ENCODE measurements at regions not wholly inside any gene's neighbourhood (a gene's known extent, or its start where the extent isn't known, plus 50 kb on each side); places are given as distances from the start of the nearest gene placed in this dataset.

GRCh38 chr4:110950731-110951130, 327.9 kb upstream of the PITX2 start:
- no peak overlapping the region for H3K4me3 ChIP-seq (ENCODE audit: low read depth in 1 of 2, low read length in 2 of 2)
- no peaks in the 10 kb centered on the region for H4K20me1 ChIP-seq (ENCODE audit: insufficient read depth, low read length)
- H3K79me2 ChIP-seq (ENCODE audit: insufficient read depth, low read length) = no peaks in the 10 kb centered on the region
- H3K27ac ChIP-seq (ENCODE audit: low read length) = no peak overlapping the region
- no peaks in the 10 kb centered on the region for H3K4me1 ChIP-seq (ENCODE audit: insufficient read depth, low read length)
- H2AFZ ChIP-seq (ENCODE audit: low read depth, low read length) = no peak overlapping the region
- no peak overlapping the region for H3K9ac ChIP-seq (ENCODE audit: low read depth, low read length)
- no peak overlapping the region for H3K4me2 ChIP-seq (ENCODE audit: insufficient read depth, low read length)
- DNase-seq (no peak), ATAC-seq (ENCODE audit: insufficient read depth, low read depth) (no peak)
- H3K27me3 ChIP-seq (ENCODE audit: insufficient read depth, low read length, poor library complexity) = no peaks in the 10 kb centered on the region
- TF ChIP-seq, protein P1, sequence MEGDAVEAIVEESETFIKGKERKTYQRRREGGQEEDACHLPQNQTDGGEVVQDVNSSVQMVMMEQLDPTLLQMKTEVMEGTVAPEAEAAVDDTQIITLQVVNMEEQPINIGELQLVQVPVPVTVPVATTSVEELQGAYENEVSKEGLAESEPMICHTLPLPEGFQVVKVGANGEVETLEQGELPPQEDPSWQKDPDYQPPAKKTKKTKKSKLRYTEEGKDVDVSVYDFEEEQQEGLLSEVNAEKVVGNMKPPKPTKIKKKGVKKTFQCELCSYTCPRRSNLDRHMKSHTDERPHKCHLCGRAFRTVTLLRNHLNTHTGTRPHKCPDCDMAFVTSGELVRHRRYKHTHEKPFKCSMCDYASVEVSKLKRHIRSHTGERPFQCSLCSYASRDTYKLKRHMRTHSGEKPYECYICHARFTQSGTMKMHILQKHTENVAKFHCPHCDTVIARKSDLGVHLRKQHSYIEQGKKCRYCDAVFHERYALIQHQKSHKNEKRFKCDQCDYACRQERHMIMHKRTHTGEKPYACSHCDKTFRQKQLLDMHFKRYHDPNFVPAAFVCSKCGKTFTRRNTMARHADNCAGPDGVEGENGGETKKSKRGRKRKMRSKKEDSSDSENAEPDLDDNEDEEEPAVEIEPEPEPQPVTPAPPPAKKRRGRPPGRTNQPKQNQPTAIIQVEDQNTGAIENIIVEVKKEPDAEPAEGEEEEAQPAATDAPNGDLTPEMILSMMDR (IDR thresholded peaks at IDR 0.05; ENCODE audit: borderline replicate concordance, extremely low read depth, low read length, poor library complexity, severe bottlenecking) = no peak
- TF ChIP-seq EZH2 (IDR thresholded peaks at IDR 0.05; ENCODE audit: borderline replicate concordance, low read depth, low read length, severe bottlenecking) = no peak
- H3K9me3 ChIP-seq (ENCODE audit: insufficient read depth, low read length, severe bottlenecking) = no peaks in the 10 kb centered on the region
- H3K36me3 ChIP-seq (ENCODE audit: insufficient read depth, low read length) = no peaks in the 10 kb centered on the region

DNA sequence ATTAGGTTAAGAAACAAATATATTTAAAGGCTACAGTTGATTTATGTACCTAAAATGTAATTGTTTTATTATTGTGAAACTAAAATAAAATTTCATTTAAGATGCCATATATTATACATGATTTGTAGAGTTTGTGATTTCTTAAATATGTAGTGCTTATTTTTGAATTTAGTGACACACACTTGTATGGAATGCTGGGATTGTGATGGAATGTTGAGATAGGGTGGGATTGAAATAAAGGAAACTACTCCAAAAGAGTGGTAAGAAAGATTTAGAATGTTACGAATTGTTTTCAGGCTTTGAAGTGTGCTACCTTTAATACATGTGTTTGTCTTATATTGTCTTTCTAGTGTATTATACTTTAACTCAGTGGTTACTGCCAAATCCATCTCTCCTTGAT, 330.3 kb upstream of the PITX2 start:
- Histone ChIP-seq H3K36me3 (ENCODE audit: insufficient read depth, low read length) (no peaks in the 10 kb centered on the region), H2AFZ (ENCODE audit: low read depth, low read length) (no peak overlapping the region), H3K27ac (ENCODE audit: low read length) (no peak overlapping the region), H4K20me1 (ENCODE audit: insufficient read depth, low read length) (no peaks in the 10 kb centered on the region), H3K9me3 (ENCODE audit: insufficient read depth, low read length, severe bottlenecking) (no peaks in the 10 kb centered on the region), H3K4me2 (ENCODE audit: insufficient read depth, low read length) (no peak overlapping the region), H3K4me1 (ENCODE audit: insufficient read depth, low read length) (no peaks in the 10 kb centered on the region), H3K4me3 (ENCODE audit: low read depth in 1 of 2, low read length in 2 of 2) (no peak overlapping the region), H3K27me3 (ENCODE audit: insufficient read depth, low read length, poor library complexity) (peaks cover 6% of the 10 kb centered on the region), H3K9ac (ENCODE audit: low read depth, low read length) (no peak overlapping the region), H3K79me2 (ENCODE audit: insufficient read depth, low read length) (no peaks in the 10 kb centered on the region)
- no peak for TF ChIP-seq EZH2 (IDR thresholded peaks at IDR 0.05; ENCODE audit: borderline replicate concordance, low read depth, low read length, severe bottlenecking)
- TF ChIP-seq, protein P1 (IDR thresholded peaks at IDR 0.05; ENCODE audit: borderline replicate concordance, extremely low read depth, low read length, poor library complexity, severe bottlenecking) = no peak
- DNase-seq (no peak), ATAC-seq (ENCODE audit: insufficient read depth, low read depth) (no peak)

DNA sequence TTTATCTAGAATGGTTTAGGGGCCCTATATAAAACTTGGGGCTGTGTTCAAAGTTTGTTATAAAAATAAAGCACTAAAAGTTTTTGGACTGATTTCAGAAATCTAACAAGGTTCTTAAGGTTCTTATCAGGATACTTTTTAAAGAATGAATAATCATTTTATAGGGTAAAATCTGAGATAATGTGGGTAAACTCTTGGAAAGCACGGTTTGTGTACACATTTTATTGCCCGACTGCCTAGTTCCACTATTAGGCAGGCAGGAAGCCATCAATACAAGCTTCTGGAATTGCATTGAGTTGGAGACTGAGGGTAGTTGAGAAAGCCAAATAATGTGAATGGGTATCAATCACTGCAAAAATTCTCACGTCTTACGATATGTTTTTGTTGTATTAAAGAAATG, 331.0 kb upstream of the PITX2 start:
- Histone ChIP-seq H3K27ac (ENCODE audit: low read length) (no peak overlapping the region), H2AFZ (ENCODE audit: low read depth, low read length) (no peak overlapping the region), H3K36me3 (ENCODE audit: insufficient read depth, low read length) (no peaks in the 10 kb centered on the region), H3K79me2 (ENCODE audit: insufficient read depth, low read length) (no peaks in the 10 kb centered on the region), H3K9ac (ENCODE audit: low read depth, low read length) (no peak overlapping the region), H3K4me2 (ENCODE audit: insufficient read depth, low read length) (no peak overlapping the region), H3K4me1 (ENCODE audit: insufficient read depth, low read length) (no peaks in the 10 kb centered on the region), H4K20me1 (ENCODE audit: insufficient read depth, low read length) (no peaks in the 10 kb centered on the region), H3K9me3 (ENCODE audit: insufficient read depth, low read length, severe bottlenecking) (no peaks in the 10 kb centered on the region), H3K27me3 (ENCODE audit: insufficient read depth, low read length, poor library complexity) (peaks cover 8% of the 10 kb centered on the region), H3K4me3 (ENCODE audit: low read depth in 1 of 2, low read length in 2 of 2) (no peak overlapping the region)
- TF ChIP-seq, protein P1 (IDR thresholded peaks at IDR 0.05; ENCODE audit: borderline replicate concordance, extremely low read depth, low read length, poor library complexity, severe bottlenecking) = no peak
- no peak for DNase-seq
- ATAC-seq (ENCODE audit: insufficient read depth, low read depth) = no peak

- Histone ChIP-seq H3K9ac (ENCODE audit: low read depth, low read length) (no peak overlapping the region), H3K36me3 (ENCODE audit: insufficient read depth, low read length) (no peaks in the 10 kb centered on the region), H3K27me3 (ENCODE audit: insufficient read depth, low read length, poor library complexity) (peaks cover 8% of the 10 kb centered on the region), H3K4me1 (ENCODE audit: insufficient read depth, low read length) (no peaks in the 10 kb centered on the region), H2AFZ (ENCODE audit: low read depth, low read length) (no peak overlapping the region), H4K20me1 (ENCODE audit: insufficient read depth, low read length) (no peaks in the 10 kb centered on the region), H3K79me2 (ENCODE audit: insufficient read depth, low read length) (no peaks in the 10 kb centered on the region), H3K4me2 (ENCODE audit: insufficient read depth, low read length) (no peak overlapping the region), H3K4me3 (ENCODE audit: low read depth in 1 of 2, low read length in 2 of 2) (no peak overlapping the region), H3K27ac (ENCODE audit: low read length) (no peak overlapping the region), H3K9me3 (ENCODE audit: insufficient read depth, low read length, severe bottlenecking) (no peaks in the 10 kb centered on the region)
- DNase-seq (no peak), ATAC-seq (ENCODE audit: insufficient read depth, low read depth) (no peak)
- TF ChIP-seq, protein P1 (IDR thresholded peaks at IDR 0.05; ENCODE audit: borderline replicate concordance, extremely low read depth, low read length, poor library complexity, severe bottlenecking) = no peak
- TF ChIP-seq EZH2 (IDR thresholded peaks at IDR 0.05; ENCODE audit: borderline replicate concordance, low read depth, low read length, severe bottlenecking) = no peak
These were observed 332.9 kb upstream of the PITX2 start for GRCh38 chr4:110955748-110956147.

Measured in DND-41 (cell line).